ENCODE measurements at regions not wholly inside any gene's neighbourhood (a gene's known extent, or its start where the extent isn't known, plus 50 kb on each side); places are given as distances from the start of the nearest gene placed in this dataset.
A peak's percentile ranks its signal among the peaks of the same experiment; 100 is the strongest.

DNA sequence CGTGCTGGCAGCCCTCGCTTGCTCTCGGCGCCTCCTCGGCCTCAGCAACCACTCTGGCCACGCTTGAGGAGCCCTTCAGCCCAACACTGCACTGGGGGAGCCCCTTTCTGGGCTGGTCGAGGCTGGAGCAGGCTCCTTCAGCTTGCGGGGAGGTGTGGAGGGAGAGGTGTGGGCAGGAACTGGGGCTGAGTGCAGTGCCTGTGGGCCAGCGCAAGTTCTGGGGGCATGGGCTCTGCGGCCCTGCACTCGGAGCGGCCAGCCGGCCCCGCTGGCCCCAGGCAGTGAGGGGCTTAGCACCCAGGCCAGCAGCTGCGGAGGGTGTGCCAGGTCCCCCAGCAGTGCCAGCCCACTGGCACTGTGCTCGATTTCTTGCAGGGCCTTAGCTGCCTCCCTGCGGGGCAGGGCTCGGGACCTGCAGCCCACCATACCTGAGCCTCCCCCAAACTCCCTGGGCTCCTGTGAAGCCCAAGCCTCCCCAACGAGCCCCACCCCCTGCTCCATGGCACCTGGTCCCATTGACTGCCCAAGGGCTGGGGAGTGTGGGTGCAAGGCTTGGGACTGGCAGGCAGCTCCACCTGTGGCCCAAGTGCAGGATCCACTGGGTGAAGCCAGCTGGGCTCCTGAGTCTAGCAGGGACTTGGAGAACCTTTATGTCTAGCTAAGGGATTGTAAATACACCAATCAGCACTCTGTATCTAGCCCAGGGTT lies 556.8 kb downstream of the GABRG1 start:
- H3K4me3 ChIP-seq = no peak overlapping the region
- WGBS, 4 donors = 85 to 90% (median 87%) methylated on average over 7 to 19 of the region's 19 CpGs
- intact Hi-C loops (cut with DNase I) = no loop called here
- H3K27ac ChIP-seq = no peak overlapping the region
- H3K36me3 ChIP-seq (replicated peaks in 1 of 2) = no peaks in the 10 kb centered on the region
- DNase-seq = no peak
- TF ChIP-seq, protein P1, sequence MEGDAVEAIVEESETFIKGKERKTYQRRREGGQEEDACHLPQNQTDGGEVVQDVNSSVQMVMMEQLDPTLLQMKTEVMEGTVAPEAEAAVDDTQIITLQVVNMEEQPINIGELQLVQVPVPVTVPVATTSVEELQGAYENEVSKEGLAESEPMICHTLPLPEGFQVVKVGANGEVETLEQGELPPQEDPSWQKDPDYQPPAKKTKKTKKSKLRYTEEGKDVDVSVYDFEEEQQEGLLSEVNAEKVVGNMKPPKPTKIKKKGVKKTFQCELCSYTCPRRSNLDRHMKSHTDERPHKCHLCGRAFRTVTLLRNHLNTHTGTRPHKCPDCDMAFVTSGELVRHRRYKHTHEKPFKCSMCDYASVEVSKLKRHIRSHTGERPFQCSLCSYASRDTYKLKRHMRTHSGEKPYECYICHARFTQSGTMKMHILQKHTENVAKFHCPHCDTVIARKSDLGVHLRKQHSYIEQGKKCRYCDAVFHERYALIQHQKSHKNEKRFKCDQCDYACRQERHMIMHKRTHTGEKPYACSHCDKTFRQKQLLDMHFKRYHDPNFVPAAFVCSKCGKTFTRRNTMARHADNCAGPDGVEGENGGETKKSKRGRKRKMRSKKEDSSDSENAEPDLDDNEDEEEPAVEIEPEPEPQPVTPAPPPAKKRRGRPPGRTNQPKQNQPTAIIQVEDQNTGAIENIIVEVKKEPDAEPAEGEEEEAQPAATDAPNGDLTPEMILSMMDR (IDR thresholded peaks at IDR 0.05) = no peak
- no peak for TF ChIP-seq POLR2A (IDR thresholded peaks at IDR 0.05)
- no peaks in the 10 kb centered on the region for H3K4me1 ChIP-seq (replicated peaks in 1 of 2)
- H3K27me3 ChIP-seq = no peaks in the 10 kb centered on the region
- H3K9me3 ChIP-seq (replicated peaks in 1 of 3) = no peaks in the 10 kb centered on the region

DNA sequence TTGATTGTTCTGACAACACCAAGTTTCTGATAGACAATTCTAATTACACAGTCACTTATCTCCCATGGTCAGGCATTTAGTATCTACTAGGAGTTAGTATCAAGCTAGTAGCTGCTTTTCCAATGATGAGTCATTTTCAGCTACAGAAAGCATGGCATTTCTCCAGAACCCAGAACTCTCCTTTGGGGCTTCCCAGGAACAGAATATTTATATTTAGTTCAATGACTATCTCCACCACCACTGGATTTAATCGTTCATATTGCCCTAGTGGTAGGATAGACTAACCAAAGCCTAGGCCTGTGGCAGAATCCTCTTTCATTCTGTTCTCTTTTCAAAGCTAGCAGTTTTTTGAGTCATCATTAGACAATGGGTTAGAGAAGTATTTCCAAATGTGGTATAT lies 569.4 kb downstream of the GABRG1 start:
- TF ChIP-seq, protein P1 (IDR thresholded peaks at IDR 0.05) = peak in 1 of 6 experiments; percentile 2
- no peak for TF ChIP-seq POLR2A (IDR thresholded peaks at IDR 0.05)
- no peaks in the 10 kb centered on the region for H3K36me3 ChIP-seq (replicated peaks in 1 of 2)
- no peak overlapping the region for H3K4me3 ChIP-seq
- no peaks in the 10 kb centered on the region for H3K9me3 ChIP-seq (replicated peaks in 1 of 3)
- H3K27me3 ChIP-seq = no peaks in the 10 kb centered on the region
- intact Hi-C loops (cut with DNase I) = no loop called here
- 30 to 56% (median 39%) methylated on average over 1 of the region's 1 CpG for WGBS, 4 donors
- H3K27ac ChIP-seq = no peak overlapping the region
- peak in 3 of 7 donors; percentile 9 to 31 (median 27) for DNase-seq
- no peaks in the 10 kb centered on the region for H3K4me1 ChIP-seq (replicated peaks in 1 of 2)

DNA sequence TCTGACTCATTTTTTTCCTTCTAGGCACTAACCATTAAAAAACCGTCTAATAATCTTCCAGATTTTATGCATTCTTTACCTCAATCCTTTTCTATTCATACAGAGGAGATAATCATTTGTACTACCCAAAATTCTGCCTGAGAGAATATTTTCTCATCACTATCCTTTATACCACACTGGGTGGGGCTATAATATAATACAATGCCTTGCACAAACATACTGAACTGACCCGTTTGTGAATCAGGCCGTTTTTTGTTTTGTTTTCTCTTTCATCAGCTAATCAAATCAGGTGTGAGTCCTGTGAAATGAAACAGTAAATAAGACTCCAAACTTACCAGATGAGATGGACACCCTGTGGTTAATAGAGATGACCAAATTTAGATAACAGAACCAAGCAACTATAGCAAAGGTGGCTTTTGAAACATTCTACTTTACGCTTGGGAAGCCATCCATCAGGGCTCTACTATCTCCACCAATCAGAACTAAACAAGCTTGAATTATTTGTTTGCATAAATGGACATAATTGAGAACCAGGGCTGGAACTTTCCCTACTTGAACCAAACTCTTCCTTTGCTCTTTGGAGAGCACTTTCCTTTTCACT lies 573.0 kb downstream of the GABRG1 start:
- Histone ChIP-seq H3K9me3 (replicated peaks in 1 of 3) (peaks cover 0 to 5% (median 0%) of the 10 kb centered on the region in 3 donors), H3K4me1 (replicated peaks in 1 of 2) (no peaks in the 10 kb centered on the region), H3K27ac (no peak overlapping the region), H3K4me3 (no peak overlapping the region), H3K27me3 (no peaks in the 10 kb centered on the region), H3K36me3 (replicated peaks in 1 of 2) (no peaks in the 10 kb centered on the region)
- intact Hi-C loops (cut with DNase I) = no loop called here
- WGBS, 4 donors = 31 to 37% (median 34%) methylated on average over 4 of the region's 4 CpGs
- TF ChIP-seq, protein P1 (IDR thresholded peaks at IDR 0.05) = peak in 5 of 6 experiments; percentile 11 to 42 (median 32)
- TF ChIP-seq POLR2A (IDR thresholded peaks at IDR 0.05) = no peak
- DNase-seq = peak in 1 of 7 donors; percentile 3

GRCh38 chr4:45539142-45539814 lies 584.6 kb downstream of the GABRG1 start:
- intact Hi-C loops (cut with DNase I) = no loop called here
- WGBS, 4 donors = 81 to 90% (median 84%) methylated on average over 2 of the region's 2 CpGs
- H3K27ac ChIP-seq = no peak overlapping the region
- no peaks in the 10 kb centered on the region for H3K36me3 ChIP-seq (replicated peaks in 1 of 2)
- DNase-seq = no peak
- no peak overlapping the region for H3K4me3 ChIP-seq
- TF ChIP-seq POLR2A (IDR thresholded peaks at IDR 0.05) = no peak
- TF ChIP-seq, protein P1 (IDR thresholded peaks at IDR 0.05) = no peak
- no peaks in the 10 kb centered on the region for H3K4me1 ChIP-seq (replicated peaks in 1 of 2)
- no peaks in the 10 kb centered on the region for H3K27me3 ChIP-seq
- no peaks in the 10 kb centered on the region for H3K9me3 ChIP-seq (replicated peaks in 1 of 3)
